Epithelial cell of prostate (primary cell): ENCODE measurements at regions not wholly inside any gene's neighbourhood (a gene's known extent, or its start where the extent isn't known, plus 50 kb on each side); places are given as distances from the start of the nearest gene placed in this dataset.

ENCODE experiments used
- DNase-seq: peaks from one replicate; pipeline ENCODE4 v3.0.0-alpha.2; 2011; ENCODE audit warnings: low read depth, low spot score
- H3K27ac ChIP-seq: fragments of 450-650 bp; 2 replicates; pipeline ENCODE4 v1.5.1; 2017; ENCODE audit warnings: mild to moderate bottlenecking

GRCh38 chr12:45548426-45548825 lies 181.1 kb upstream of the ARID2 start:
- DNase-seq = no peak
- H3K27ac ChIP-seq = no peak overlapping the region

- no peak for DNase-seq
- no peak overlapping the region for H3K27ac ChIP-seq
These were observed 180.1 kb upstream of the ARID2 start for GRCh38 chr12:45549337-45549902.

- no peak for DNase-seq
These were observed 176.3 kb upstream of the ARID2 start for GRCh38 chr12:45553204-45553603.

GRCh38 chr12:45557016-45557415 lies 172.5 kb upstream of the ARID2 start:
- H3K27ac ChIP-seq = no peak overlapping the region
- DNase-seq = no peak

More at GRCh38 chr12:45553204-45553603, 176.3 kb upstream of the ARID2 start:
- no peak overlapping the region for H3K27ac ChIP-seq

DNA sequence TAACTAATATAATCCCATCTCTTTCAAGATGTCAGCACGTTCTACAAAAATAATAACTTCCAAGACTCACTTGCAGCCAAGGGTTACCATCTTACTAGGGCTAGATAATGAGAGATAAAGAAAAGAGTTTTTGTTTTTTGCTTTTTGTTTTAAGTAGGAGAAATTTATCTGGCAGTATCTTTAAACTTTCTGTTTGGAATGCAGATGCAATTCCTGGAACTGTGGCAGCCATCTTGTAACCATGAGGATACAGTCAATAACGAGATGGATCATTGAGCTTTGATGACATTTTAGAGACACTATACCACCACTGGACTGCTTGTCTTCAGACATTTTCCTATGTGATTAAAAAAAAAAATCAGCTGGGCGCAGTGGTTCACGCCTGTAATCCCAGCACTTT lies 171.2 kb upstream of the ARID2 start:
- no peak overlapping the region for H3K27ac ChIP-seq
- DNase-seq = no peak

DNA sequence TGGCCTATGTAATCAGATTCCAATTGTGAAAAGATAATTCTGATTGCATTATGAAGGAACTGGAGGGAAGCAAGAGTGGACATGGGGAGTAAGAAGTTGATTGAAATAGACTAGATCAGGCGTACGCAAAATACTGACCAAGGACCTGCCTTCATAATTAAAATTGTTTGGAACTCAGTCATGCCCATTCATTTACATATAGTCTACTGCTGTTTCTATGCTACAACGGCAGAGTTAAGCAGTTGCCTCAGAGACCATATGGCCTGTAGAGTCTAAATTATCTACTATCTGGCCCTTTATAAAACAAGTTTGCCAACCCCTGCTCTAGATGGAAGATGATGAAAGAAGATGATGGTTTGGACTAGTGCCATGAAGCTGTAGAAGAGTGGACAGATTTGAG lies 170.0 kb upstream of the ARID2 start:
- no peak for DNase-seq

DNA sequence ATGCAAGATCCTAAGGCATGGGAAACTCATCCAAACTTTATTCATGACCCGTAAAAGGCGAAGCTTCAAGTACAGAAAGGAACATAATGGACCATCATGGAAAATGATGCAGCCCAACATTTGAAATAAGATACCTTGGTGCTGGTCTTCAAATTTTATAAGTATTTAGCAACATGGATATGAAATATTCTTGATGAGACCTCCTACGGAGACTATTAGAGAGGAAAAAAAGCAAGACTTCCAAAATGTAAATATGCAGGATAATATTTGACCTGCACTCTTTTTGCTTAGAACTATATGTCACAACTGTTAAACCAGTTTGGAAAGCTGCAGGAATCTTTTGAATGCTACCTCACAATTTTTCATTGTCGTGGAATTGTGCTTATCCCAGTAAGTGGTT lies 168.8 kb upstream of the ARID2 start:
- H3K27ac ChIP-seq = no peak overlapping the region
- no peak for DNase-seq

More for the DNA sequence above, 170.0 kb upstream of the ARID2 start:
- no peak overlapping the region for H3K27ac ChIP-seq

DNA sequence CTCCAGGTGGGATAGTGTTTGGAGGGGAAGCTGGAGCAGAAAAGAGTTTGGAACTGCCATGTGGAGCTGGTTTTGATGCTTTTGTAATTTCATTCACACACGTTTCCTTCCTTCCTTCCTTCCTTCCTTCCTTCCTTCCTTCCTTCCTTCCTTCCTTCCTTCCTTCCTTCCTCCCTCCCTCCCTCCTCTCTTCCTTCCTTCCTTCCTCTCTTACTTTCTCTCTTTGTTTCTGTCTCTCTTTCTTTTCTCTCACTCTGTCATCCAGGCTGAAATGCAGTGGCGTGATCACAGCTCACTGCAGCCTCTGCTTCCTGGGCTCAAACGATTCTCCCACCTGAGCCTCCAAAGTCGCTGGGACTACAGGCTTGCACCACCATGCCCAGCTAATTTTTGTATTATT lies 168.0 kb upstream of the ARID2 start:
- no peak for DNase-seq
- H3K27ac ChIP-seq = no peak overlapping the region

- DNase-seq = no peak
These were observed 163.9 kb upstream of the ARID2 start for GRCh38 chr12:45565590-45565989.

GRCh38 chr12:45566257-45566656 lies 163.2 kb upstream of the ARID2 start:
- no peak for DNase-seq
- no peak overlapping the region for H3K27ac ChIP-seq

More at GRCh38 chr12:45565590-45565989, 163.9 kb upstream of the ARID2 start:
- H3K27ac ChIP-seq = no peak overlapping the region

DNA sequence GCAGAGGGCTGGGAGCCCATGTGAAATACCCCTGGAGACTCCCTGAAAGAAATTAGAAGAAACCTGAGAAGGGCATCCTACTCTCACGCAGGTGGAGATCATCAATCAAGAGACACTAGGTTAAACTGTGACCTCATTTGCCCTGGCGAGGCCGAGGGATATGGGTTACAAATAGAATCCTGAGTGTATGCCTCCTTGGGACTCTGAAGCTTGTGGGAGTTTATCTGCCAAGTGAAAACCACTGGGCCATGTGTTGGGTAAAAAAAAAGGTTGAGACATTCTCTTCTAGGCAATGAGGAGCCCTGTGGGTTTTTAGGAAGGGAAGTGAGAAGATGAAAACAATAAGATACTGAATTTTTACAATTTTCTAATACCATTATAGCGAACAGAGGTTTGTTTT lies 160.7 kb upstream of the ARID2 start:
- DNase-seq = no peak
- no peak overlapping the region for H3K27ac ChIP-seq

- no peak overlapping the region for H3K27ac ChIP-seq
- no peak for DNase-seq
These were observed 159.0 kb upstream of the ARID2 start for GRCh38 chr12:45570501-45570900.

GRCh38 chr12:45572114-45572513 lies 157.4 kb upstream of the ARID2 start:
- no peak overlapping the region for H3K27ac ChIP-seq
- peak; percentile 22 for DNase-seq

GRCh38 chr12:45575417-45575816 lies 154.1 kb upstream of the ARID2 start:
- no peak for DNase-seq
- H3K27ac ChIP-seq = no peak overlapping the region

DNA sequence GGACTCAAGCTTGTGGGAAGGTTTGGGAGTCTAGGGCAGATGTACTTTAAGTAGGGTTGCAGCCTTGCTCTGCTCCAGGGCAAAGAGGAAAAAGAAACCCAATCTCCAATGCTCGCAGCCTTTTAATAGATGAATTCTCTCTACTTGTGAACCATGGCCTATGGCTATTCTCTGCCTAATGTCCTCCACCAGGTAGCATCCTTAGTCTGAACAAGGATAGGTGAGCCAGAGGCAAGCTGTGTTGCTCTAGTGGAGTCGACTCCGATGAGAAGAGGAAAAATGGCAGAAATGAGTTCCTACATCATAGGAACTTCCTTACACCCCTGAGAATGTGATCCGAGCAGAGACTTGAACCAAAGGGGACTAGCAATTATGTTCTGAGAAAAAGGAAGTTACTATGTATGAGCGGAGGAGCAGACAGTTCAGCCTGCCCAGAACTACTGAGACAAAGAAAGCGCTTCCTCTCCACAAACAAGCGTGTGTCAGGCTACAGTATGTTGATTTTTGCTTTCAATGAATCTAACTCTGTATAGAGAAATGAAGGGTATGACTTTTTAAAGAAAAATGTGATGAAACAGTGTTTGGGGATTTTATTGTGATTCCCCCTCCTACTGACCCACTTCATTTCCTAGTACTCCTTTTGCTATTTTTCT lies 153.6 kb upstream of the ARID2 start:
- no peak overlapping the region for H3K27ac ChIP-seq
- no peak for DNase-seq

DNA sequence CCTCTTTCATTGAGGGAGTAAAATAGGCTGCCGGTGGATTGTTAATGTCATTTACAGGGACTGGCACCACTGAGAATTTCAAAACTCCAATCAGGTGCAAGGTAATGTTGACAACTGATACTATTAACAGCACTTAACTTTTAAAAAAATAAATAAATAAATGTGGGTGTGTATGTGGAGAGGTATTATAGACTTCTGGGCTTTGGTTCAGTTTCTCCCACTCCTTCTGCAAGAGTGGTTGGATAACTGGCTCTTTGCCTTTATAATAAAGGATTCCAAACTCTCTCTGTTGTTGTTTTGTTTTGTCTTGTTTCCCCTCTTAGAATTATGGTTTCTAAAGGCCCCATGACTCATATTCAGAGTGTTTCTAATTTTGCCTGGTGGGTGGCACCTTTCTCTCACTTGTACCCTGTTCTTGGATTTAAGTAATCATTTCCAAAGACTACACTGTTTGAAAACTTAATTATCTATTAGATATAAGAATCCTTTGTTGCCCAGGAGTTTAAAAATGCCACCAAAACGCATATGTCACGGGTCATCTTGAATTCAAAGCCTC lies 151.6 kb upstream of the ARID2 start:
- DNase-seq = no peak
- H3K27ac ChIP-seq = no peak overlapping the region

GRCh38 chr12:45580356-45580969 lies 149.0 kb upstream of the ARID2 start:
- DNase-seq = no peak
- H3K27ac ChIP-seq = no peak overlapping the region

GRCh38 chr12:45581112-45581511 lies 148.4 kb upstream of the ARID2 start:
- no peak for DNase-seq
- no peak overlapping the region for H3K27ac ChIP-seq

DNA sequence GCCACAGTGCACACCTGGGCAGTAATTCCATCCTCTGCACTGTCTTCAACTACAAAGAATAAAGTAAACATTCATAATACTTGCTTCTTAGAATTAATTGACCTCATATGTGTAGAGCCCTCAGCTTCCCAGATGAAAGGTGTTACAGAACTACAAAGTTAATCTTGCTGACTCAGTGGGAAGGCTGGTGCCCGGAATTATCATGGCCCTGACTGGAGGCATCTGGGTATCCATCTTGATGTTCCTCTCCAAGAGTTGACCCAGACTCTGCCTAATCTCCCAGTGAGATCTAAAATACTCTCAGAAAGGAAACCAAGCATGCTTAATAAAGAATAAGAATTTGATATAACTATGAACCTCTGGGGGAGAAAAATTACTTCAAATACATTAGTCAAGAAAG lies 147.0 kb upstream of the ARID2 start:
- no peak for DNase-seq
- no peak overlapping the region for H3K27ac ChIP-seq

GRCh38 chr12:45582986-45583659 lies 146.4 kb upstream of the ARID2 start:
- H3K27ac ChIP-seq = no peak overlapping the region
- DNase-seq = no peak

GRCh38 chr12:45584336-45584735 lies 145.2 kb upstream of the ARID2 start:
- H3K27ac ChIP-seq = no peak overlapping the region
- DNase-seq = no peak
